ENCODE measurements at regions not wholly inside any gene's neighbourhood (a gene's known extent, or its start where the extent isn't known, plus 50 kb on each side); places are given as distances from the start of the nearest gene placed in this dataset.

DNA sequence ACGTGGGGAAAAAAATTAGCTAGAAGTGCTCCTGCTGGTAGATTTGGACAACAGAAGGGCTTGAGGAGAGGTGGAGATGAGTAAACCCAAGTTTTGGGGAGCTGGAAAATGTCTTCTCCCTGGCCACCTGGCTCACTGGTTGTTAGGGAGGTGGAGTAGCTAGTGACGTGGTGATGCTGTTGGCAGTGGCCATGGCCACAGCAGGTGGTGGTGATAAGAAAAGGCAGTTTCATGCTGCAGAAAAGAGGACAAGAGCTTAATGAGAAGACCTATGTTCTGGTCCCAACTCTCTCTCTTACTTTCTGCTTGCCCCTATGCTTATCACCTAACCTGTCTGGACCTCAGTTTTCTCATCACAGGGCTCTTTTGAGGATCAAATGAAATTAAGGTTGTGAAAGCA is 223.5 kb upstream of the N4BP1 start:
- TF ChIP-seq, protein P1, sequence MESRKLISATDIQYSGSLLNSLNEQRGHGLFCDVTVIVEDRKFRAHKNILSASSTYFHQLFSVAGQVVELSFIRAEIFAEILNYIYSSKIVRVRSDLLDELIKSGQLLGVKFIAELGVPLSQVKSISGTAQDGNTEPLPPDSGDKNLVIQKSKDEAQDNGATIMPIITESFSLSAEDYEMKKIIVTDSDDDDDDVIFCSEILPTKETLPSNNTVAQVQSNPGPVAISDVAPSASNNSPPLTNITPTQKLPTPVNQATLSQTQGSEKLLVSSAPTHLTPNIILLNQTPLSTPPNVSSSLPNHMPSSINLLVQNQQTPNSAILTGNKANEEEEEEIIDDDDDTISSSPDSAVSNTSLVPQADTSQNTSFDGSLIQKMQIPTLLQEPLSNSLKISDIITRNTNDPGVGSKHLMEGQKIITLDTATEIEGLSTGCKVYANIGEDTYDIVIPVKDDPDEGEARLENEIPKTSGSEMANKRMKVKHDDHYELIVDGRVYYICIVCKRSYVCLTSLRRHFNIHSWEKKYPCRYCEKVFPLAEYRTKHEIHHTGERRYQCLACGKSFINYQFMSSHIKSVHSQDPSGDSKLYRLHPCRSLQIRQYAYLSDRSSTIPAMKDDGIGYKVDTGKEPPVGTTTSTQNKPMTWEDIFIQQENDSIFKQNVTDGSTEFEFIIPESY (IDR thresholded peaks at IDR 0.05): no peak
- TF ChIP-seq, protein P2, sequence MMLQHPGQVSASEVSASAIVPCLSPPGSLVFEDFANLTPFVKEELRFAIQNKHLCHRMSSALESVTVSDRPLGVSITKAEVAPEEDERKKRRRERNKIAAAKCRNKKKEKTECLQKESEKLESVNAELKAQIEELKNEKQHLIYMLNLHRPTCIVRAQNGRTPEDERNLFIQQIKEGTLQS (IDR thresholded peaks at IDR 0.05): no peak
- TF ChIP-seq RXRA (IDR thresholded peaks at IDR 0.05) (no peak), TAF1 (conservative IDR thresholded peaks at IDR 0.05) (no peak), JUND (IDR thresholded peaks at IDR 0.05) (no peak), EGR1 (IDR thresholded peaks at IDR 0.05; ENCODE audit: low read depth in 2 of 2) (no peak), HNF4G (IDR thresholded peaks at IDR 0.05) (no peak)
- TF ChIP-seq, protein P3, sequence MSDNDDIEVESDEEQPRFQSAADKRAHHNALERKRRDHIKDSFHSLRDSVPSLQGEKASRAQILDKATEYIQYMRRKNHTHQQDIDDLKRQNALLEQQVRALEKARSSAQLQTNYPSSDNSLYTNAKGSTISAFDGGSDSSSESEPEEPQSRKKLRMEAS (IDR thresholded peaks at IDR 0.05): no peak
- TF ChIP-seq, protein P4, sequence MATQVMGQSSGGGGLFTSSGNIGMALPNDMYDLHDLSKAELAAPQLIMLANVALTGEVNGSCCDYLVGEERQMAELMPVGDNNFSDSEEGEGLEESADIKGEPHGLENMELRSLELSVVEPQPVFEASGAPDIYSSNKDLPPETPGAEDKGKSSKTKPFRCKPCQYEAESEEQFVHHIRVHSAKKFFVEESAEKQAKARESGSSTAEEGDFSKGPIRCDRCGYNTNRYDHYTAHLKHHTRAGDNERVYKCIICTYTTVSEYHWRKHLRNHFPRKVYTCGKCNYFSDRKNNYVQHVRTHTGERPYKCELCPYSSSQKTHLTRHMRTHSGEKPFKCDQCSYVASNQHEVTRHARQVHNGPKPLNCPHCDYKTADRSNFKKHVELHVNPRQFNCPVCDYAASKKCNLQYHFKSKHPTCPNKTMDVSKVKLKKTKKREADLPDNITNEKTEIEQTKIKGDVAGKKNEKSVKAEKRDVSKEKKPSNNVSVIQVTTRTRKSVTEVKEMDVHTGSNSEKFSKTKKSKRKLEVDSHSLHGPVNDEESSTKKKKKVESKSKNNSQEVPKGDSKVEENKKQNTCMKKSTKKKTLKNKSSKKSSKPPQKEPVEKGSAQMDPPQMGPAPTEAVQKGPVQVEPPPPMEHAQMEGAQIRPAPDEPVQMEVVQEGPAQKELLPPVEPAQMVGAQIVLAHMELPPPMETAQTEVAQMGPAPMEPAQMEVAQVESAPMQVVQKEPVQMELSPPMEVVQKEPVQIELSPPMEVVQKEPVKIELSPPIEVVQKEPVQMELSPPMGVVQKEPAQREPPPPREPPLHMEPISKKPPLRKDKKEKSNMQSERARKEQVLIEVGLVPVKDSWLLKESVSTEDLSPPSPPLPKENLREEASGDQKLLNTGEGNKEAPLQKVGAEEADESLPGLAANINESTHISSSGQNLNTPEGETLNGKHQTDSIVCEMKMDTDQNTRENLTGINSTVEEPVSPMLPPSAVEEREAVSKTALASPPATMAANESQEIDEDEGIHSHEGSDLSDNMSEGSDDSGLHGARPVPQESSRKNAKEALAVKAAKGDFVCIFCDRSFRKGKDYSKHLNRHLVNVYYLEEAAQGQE (IDR thresholded peaks at IDR 0.05): no peak
- Histone ChIP-seq H3K9me3 (ENCODE audit: control insufficient read depth in 4 of 4, low read length in 3 of 4) (no peaks in the 10 kb centered on the region), H3K36me3 (ENCODE audit: control insufficient read depth in 4 of 4, insufficient read depth in 3 of 4, low read depth in 1 of 4, low read length in 3 of 4) (no peaks in the 10 kb centered on the region), H3K9ac (ENCODE audit: low read depth in 1 of 2, low read length in 2 of 2) (no peak overlapping the region), H3K4me3 (ENCODE audit: low read depth in 1 of 3, low read length in 3 of 3) (no peak overlapping the region), H3K27me3 (ENCODE audit: control insufficient read depth in 4 of 4, insufficient read depth in 4 of 4, low read length in 3 of 4) (peaks cover 0 to 2% (median 0%) of the 10 kb centered on the region in 4 donors), H3K27ac (ENCODE audit: low read depth in 1 of 2, low read length in 2 of 2) (no peak overlapping the region), H3K4me1 (ENCODE audit: control insufficient read depth in 4 of 4, insufficient read depth in 4 of 4, low read length in 3 of 4) (no peaks in the 10 kb centered on the region)
- 29% methylated on average over 2 of the region's 2 CpGs for WGBS
- DNase-seq (ENCODE audit: low spot score): no peak

- no peaks in the 10 kb centered on the region for H3K9me3 ChIP-seq (ENCODE audit: control insufficient read depth in 4 of 4, low read length in 3 of 4)
- TF ChIP-seq, protein P5, sequence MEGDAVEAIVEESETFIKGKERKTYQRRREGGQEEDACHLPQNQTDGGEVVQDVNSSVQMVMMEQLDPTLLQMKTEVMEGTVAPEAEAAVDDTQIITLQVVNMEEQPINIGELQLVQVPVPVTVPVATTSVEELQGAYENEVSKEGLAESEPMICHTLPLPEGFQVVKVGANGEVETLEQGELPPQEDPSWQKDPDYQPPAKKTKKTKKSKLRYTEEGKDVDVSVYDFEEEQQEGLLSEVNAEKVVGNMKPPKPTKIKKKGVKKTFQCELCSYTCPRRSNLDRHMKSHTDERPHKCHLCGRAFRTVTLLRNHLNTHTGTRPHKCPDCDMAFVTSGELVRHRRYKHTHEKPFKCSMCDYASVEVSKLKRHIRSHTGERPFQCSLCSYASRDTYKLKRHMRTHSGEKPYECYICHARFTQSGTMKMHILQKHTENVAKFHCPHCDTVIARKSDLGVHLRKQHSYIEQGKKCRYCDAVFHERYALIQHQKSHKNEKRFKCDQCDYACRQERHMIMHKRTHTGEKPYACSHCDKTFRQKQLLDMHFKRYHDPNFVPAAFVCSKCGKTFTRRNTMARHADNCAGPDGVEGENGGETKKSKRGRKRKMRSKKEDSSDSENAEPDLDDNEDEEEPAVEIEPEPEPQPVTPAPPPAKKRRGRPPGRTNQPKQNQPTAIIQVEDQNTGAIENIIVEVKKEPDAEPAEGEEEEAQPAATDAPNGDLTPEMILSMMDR (IDR thresholded peaks at IDR 0.05; ENCODE audit: low read depth, low read length, missing input control): no peak
- TF ChIP-seq, protein P1 (IDR thresholded peaks at IDR 0.05): no peak
- TF ChIP-seq HNF4G (IDR thresholded peaks at IDR 0.05) (no peak), EGR1 (IDR thresholded peaks at IDR 0.05; ENCODE audit: low read depth in 2 of 2) (no peak), FOXA1 (IDR thresholded peaks at IDR 0.05) (no peak), RAD21 (IDR thresholded peaks at IDR 0.05) (no peak), NR2F2 (IDR thresholded peaks at IDR 0.05) (no peak), TAF1 (conservative IDR thresholded peaks at IDR 0.05) (no peak), RXRA (IDR thresholded peaks at IDR 0.05) (no peak), JUND (IDR thresholded peaks at IDR 0.05) (no peak), HNF4A (conservative IDR thresholded peaks at IDR 0.05) (no peak)
- TF ChIP-seq, protein P2 (IDR thresholded peaks at IDR 0.05): no peak
- TF ChIP-seq, protein P3 (IDR thresholded peaks at IDR 0.05): no peak
- 28% methylated on average over 4 of the region's 4 CpGs for WGBS
- no peaks in the 10 kb centered on the region for H3K36me3 ChIP-seq (ENCODE audit: control insufficient read depth in 4 of 4, insufficient read depth in 3 of 4, low read depth in 1 of 4, low read length in 3 of 4)
- no peak overlapping the region for H3K27ac ChIP-seq (ENCODE audit: low read depth in 1 of 2, low read length in 2 of 2)
- H3K4me1 ChIP-seq (ENCODE audit: control insufficient read depth in 4 of 4, insufficient read depth in 4 of 4, low read length in 3 of 4): no peaks in the 10 kb centered on the region
- no peak for DNase-seq (ENCODE audit: low spot score)
- no peaks in the 10 kb centered on the region for H3K27me3 ChIP-seq (ENCODE audit: control insufficient read depth in 4 of 4, insufficient read depth in 4 of 4, low read length in 3 of 4)
- H3K9ac ChIP-seq (ENCODE audit: low read depth in 1 of 2, low read length in 2 of 2): no peak overlapping the region
- H3K4me3 ChIP-seq (ENCODE audit: low read depth in 1 of 3, low read length in 3 of 3): no peak overlapping the region
Observed at GRCh38 chr16:48831076-48831722, 221.2 kb upstream of the N4BP1 start.
